ENCODE measurements at regions not wholly inside any gene's neighbourhood (a gene's known extent, or its start where the extent isn't known, plus 50 kb on each side); places are given as distances from the start of the nearest gene placed in this dataset.
"Not testable (repeated sequence)": the region's sequence is repeated elsewhere in the genome, so short reads cannot be mapped to it uniquely, and the experiment has no call there.

GRCh38 chr3:147324356-147324755 is 82.0 kb downstream of the ZIC4 start:
- CTCF ChIA-PET: no interaction called here
- RAD21 ChIA-PET (ENCODE audit: unreplicated experiment): no interaction called here
- no TSS peak for BruUV-seq (replicated peaks)
- H3K27ac ChIP-seq (ENCODE audit: control insufficient read depth, insufficient read depth): no peak overlapping the region
- no peak overlapping the region for H3K4me3 ChIP-seq
- no peak for TF ChIP-seq SMAD1 (IDR thresholded peaks at IDR 0.05; ENCODE audit: low read depth, partially characterized antibody)
- no peaks in the 10 kb centered on the region for H3K27me3 ChIP-seq (replicated peaks in 1 of 2; ENCODE audit: control insufficient read depth in 2 of 2, insufficient read depth in 2 of 2, low read length in 1 of 2)
- in situ Hi-C loops (cut with MboI): no loop called here
- no peak overlapping the region for H3K4me2 ChIP-seq (ENCODE audit: control insufficient read depth, insufficient read depth)
- H2AFZ ChIP-seq (ENCODE audit: control insufficient read depth, low read depth, low read length): no peak overlapping the region
- no peaks in the 10 kb centered on the region for H3K9me3 ChIP-seq (replicated peaks; ENCODE audit: control insufficient read depth, insufficient read depth, low read length)
- no peak for FAIRE-seq
- no peaks in the 10 kb centered on the region for H3K36me3 ChIP-seq (ENCODE audit: control insufficient read depth in 2 of 2, insufficient read depth in 2 of 2, low read length in 1 of 2)
- no peaks in the 10 kb centered on the region for H4K20me1 ChIP-seq (ENCODE audit: control insufficient read depth, insufficient read depth)
- DNase-seq (ENCODE audit: low read depth, low spot score): no peak
- no peak for ATAC-seq
- intact Hi-C loops (cut with micrococcal nuclease; ENCODE audit: unreplicated experiment): no loop called here
- SMC1A ChIA-PET (ENCODE audit: uncharacterized antibody, unreplicated experiment): no interaction called here
- POLR2A ChIA-PET: no interaction called here
- no peaks in the 10 kb centered on the region for H3K4me1 ChIP-seq (ENCODE audit: control insufficient read depth, insufficient read depth, low read length)
- no peaks in the 10 kb centered on the region for H3K79me2 ChIP-seq (ENCODE audit: control insufficient read depth, insufficient read depth, low read length)
- no peak overlapping the region for H3K9ac ChIP-seq (ENCODE audit: control insufficient read depth, insufficient read depth, low read length)

DNA sequence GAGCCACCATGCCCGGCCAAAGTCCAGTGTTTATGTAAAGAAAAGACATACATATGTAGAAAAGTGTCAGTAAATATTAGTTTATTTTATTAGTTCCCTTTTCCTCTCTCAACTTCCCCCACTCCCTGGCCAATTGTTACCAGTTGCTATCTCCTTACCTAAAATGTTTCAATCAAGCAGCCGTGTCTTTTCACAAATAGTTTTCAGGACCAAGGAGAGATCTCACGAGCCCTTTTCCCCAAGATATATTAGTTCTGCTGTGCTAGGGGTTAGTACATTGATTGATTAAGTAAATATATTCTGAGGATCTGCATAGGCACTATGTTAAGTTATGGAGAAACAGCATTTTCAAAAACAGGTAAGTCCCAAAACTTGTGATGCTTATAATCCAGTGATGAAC is 87.4 kb downstream of the ZIC4 start:
- Histone ChIP-seq H3K27me3 (replicated peaks in 1 of 2; ENCODE audit: control insufficient read depth in 2 of 2, insufficient read depth in 2 of 2, low read length in 1 of 2) (no peaks in the 10 kb centered on the region), H3K79me2 (ENCODE audit: control insufficient read depth, insufficient read depth, low read length) (no peaks in the 10 kb centered on the region), H3K9me3 (replicated peaks; ENCODE audit: control insufficient read depth, insufficient read depth, low read length) (no peaks in the 10 kb centered on the region), H3K4me2 (ENCODE audit: control insufficient read depth, insufficient read depth) (no peak overlapping the region), H3K4me1 (ENCODE audit: control insufficient read depth, insufficient read depth, low read length) (no peaks in the 10 kb centered on the region), H3K4me3 (no peak overlapping the region), H4K20me1 (ENCODE audit: control insufficient read depth, insufficient read depth) (no peaks in the 10 kb centered on the region), H3K27ac (ENCODE audit: control insufficient read depth, insufficient read depth) (no peak overlapping the region), H2AFZ (ENCODE audit: control insufficient read depth, low read depth, low read length) (no peak overlapping the region), H3K36me3 (ENCODE audit: control insufficient read depth in 2 of 2, insufficient read depth in 2 of 2, low read length in 1 of 2) (no peaks in the 10 kb centered on the region), H3K9ac (ENCODE audit: control insufficient read depth, insufficient read depth, low read length) (no peak overlapping the region)
- FAIRE-seq: no peak
- POLR2A ChIA-PET: no interaction called here
- ATAC-seq: no peak
- CTCF ChIA-PET: no interaction called here
- no peak for DNase-seq (ENCODE audit: low read depth, low spot score)
- TF ChIP-seq, protein P1, sequence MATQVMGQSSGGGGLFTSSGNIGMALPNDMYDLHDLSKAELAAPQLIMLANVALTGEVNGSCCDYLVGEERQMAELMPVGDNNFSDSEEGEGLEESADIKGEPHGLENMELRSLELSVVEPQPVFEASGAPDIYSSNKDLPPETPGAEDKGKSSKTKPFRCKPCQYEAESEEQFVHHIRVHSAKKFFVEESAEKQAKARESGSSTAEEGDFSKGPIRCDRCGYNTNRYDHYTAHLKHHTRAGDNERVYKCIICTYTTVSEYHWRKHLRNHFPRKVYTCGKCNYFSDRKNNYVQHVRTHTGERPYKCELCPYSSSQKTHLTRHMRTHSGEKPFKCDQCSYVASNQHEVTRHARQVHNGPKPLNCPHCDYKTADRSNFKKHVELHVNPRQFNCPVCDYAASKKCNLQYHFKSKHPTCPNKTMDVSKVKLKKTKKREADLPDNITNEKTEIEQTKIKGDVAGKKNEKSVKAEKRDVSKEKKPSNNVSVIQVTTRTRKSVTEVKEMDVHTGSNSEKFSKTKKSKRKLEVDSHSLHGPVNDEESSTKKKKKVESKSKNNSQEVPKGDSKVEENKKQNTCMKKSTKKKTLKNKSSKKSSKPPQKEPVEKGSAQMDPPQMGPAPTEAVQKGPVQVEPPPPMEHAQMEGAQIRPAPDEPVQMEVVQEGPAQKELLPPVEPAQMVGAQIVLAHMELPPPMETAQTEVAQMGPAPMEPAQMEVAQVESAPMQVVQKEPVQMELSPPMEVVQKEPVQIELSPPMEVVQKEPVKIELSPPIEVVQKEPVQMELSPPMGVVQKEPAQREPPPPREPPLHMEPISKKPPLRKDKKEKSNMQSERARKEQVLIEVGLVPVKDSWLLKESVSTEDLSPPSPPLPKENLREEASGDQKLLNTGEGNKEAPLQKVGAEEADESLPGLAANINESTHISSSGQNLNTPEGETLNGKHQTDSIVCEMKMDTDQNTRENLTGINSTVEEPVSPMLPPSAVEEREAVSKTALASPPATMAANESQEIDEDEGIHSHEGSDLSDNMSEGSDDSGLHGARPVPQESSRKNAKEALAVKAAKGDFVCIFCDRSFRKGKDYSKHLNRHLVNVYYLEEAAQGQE (IDR thresholded peaks at IDR 0.05; ENCODE audit: low read depth, low read length): peak; percentile 39; the same call in 1 of the 2 replicates
- TF ChIP-seq EED (IDR thresholded peaks at IDR 0.05; ENCODE audit: low read depth): no peak
- SMC1A ChIA-PET (ENCODE audit: uncharacterized antibody, unreplicated experiment): no interaction called here
- in situ Hi-C loops (cut with MboI): no loop called here
- BruUV-seq (replicated peaks): no TSS peak
- intact Hi-C loops (cut with micrococcal nuclease; ENCODE audit: unreplicated experiment): no loop called here
- 58% methylated on average over 3 of the region's 3 CpGs for WGBS (ENCODE audit: insufficient coverage, insufficient replicate concordance, low lambda C conversion rate, missing lambda C conversion rate)
- RAD21 ChIA-PET (ENCODE audit: unreplicated experiment): no interaction called here

DNA sequence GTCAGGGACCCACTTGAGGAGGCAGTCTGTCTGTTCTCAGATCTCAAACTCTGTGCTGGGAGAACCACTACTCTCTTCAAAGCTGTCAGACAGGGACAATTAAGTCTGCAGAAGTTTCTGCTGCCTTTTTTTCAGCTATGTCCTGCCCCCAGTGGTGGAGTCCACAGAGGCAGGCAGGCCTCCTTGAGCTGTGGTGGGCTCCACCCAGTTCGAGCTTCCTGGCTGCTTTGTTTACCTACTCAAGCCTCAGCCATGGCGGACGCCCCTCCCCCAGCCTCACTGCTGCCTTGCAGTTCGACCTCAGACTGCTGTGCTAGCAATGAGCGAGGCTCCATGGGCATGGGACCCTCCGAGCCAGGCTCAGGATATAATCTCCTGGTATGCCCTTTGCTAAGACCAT is 89.3 kb downstream of the ZIC4 start:
- H2AFZ ChIP-seq (ENCODE audit: control insufficient read depth, low read depth, low read length); H3K9ac ChIP-seq (ENCODE audit: control insufficient read depth, insufficient read depth, low read length); H3K79me2 ChIP-seq (ENCODE audit: control insufficient read depth, insufficient read depth, low read length); H3K36me3 ChIP-seq (ENCODE audit: control insufficient read depth in 2 of 2, insufficient read depth in 2 of 2, low read length in 1 of 2); ATAC-seq; intact Hi-C loops (cut with micrococcal nuclease; ENCODE audit: unreplicated experiment); H3K4me3 ChIP-seq; H3K9me3 ChIP-seq (replicated peaks; ENCODE audit: control insufficient read depth, insufficient read depth, low read length); H3K27me3 ChIP-seq (replicated peaks in 1 of 2; ENCODE audit: control insufficient read depth in 2 of 2, insufficient read depth in 2 of 2, low read length in 1 of 2); POLR2A ChIA-PET; H3K4me2 ChIP-seq (ENCODE audit: control insufficient read depth, insufficient read depth); BruUV-seq (replicated peaks); H4K20me1 ChIP-seq (ENCODE audit: control insufficient read depth, insufficient read depth); FAIRE-seq; H3K4me1 ChIP-seq (ENCODE audit: control insufficient read depth, insufficient read depth, low read length); DNase-seq (ENCODE audit: low read depth, low spot score); RAD21 ChIA-PET (ENCODE audit: unreplicated experiment); H3K27ac ChIP-seq (ENCODE audit: control insufficient read depth, insufficient read depth); in situ Hi-C loops (cut with MboI): not testable (repeated sequence)
- WGBS (ENCODE audit: insufficient coverage, insufficient replicate concordance, low lambda C conversion rate, missing lambda C conversion rate): 14% methylated on average over 6 of the region's 6 CpGs
- ChIA-PET CTCF (interaction anchor here (1.3 kb wide), 1 partner anchor 9 kb away, joined by 4 read pairs; no protein-coding TSS in a partner anchor), SMC1A (ENCODE audit: uncharacterized antibody, unreplicated experiment) (interaction anchor here (1.7 kb wide), 1 partner anchor 116 kb away, joined by 4 read pairs; no protein-coding TSS in a partner anchor)
